ENCODE measurements at regions not wholly inside any gene's neighbourhood (a gene's known extent, or its start where the extent isn't known, plus 50 kb on each side); places are given as distances from the start of the nearest gene placed in this dataset.

- TF ChIP-seq EP300 (IDR thresholded peaks at IDR 0.05) (no peak), POLR2AphosphoS5 (IDR thresholded peaks at IDR 0.05) (no peak), POLR2A (IDR thresholded peaks at IDR 0.05) (no peak)
- TF ChIP-seq, protein P1, sequence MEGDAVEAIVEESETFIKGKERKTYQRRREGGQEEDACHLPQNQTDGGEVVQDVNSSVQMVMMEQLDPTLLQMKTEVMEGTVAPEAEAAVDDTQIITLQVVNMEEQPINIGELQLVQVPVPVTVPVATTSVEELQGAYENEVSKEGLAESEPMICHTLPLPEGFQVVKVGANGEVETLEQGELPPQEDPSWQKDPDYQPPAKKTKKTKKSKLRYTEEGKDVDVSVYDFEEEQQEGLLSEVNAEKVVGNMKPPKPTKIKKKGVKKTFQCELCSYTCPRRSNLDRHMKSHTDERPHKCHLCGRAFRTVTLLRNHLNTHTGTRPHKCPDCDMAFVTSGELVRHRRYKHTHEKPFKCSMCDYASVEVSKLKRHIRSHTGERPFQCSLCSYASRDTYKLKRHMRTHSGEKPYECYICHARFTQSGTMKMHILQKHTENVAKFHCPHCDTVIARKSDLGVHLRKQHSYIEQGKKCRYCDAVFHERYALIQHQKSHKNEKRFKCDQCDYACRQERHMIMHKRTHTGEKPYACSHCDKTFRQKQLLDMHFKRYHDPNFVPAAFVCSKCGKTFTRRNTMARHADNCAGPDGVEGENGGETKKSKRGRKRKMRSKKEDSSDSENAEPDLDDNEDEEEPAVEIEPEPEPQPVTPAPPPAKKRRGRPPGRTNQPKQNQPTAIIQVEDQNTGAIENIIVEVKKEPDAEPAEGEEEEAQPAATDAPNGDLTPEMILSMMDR (IDR thresholded peaks at IDR 0.05) = no peak
- no peak for DNase-seq
- no peak overlapping the region for H3K4me3 ChIP-seq
- H3K36me3 ChIP-seq = no peaks in the 10 kb centered on the region
- H3K27ac ChIP-seq = no peak overlapping the region
- no peaks in the 10 kb centered on the region for H3K27me3 ChIP-seq
- intact Hi-C loops (cut with DNase I; ENCODE audit: low total_unique reads) = no loop called here
- H3K4me1 ChIP-seq = no peaks in the 10 kb centered on the region
- no peaks in the 10 kb centered on the region for H3K9me3 ChIP-seq
These were observed 562.5 kb downstream of the CSNK1G3 start for GRCh38 chr5:124074500-124074899.

GRCh38 chr5:124072570-124072969 is 560.6 kb downstream of the CSNK1G3 start:
- no peak for TF ChIP-seq POLR2AphosphoS5 (IDR thresholded peaks at IDR 0.05)
- TF ChIP-seq, protein P1 (IDR thresholded peaks at IDR 0.05) = no peak
- TF ChIP-seq POLR2A (IDR thresholded peaks at IDR 0.05) = no peak
- TF ChIP-seq EP300 (IDR thresholded peaks at IDR 0.05) = no peak
- no peaks in the 10 kb centered on the region for H3K27me3 ChIP-seq
- H3K36me3 ChIP-seq = no peaks in the 10 kb centered on the region
- H3K4me1 ChIP-seq = no peaks in the 10 kb centered on the region
- no peak for DNase-seq
- no peak overlapping the region for H3K4me3 ChIP-seq
- intact Hi-C loops (cut with DNase I; ENCODE audit: low total_unique reads) = no loop called here
- no peak overlapping the region for H3K27ac ChIP-seq
- no peaks in the 10 kb centered on the region for H3K9me3 ChIP-seq

GRCh38 chr5:124071039-124071438 is 559.1 kb downstream of the CSNK1G3 start:
- Histone ChIP-seq H3K4me3 (no peak overlapping the region), H3K27me3 (no peaks in the 10 kb centered on the region), H3K36me3 (no peaks in the 10 kb centered on the region), H3K27ac (no peak overlapping the region), H3K9me3 (no peaks in the 10 kb centered on the region), H3K4me1 (no peaks in the 10 kb centered on the region)
- WGBS, 5 donors = 21 to 50% (median 40%) methylated on average over 4 of the region's 4 CpGs
- intact Hi-C loops (cut with DNase I; ENCODE audit: low total_unique reads) = no loop called here
- no peak for DNase-seq
- TF ChIP-seq POLR2AphosphoS5 (IDR thresholded peaks at IDR 0.05) (no peak), POLR2A (IDR thresholded peaks at IDR 0.05) (no peak), EP300 (IDR thresholded peaks at IDR 0.05) (no peak)
- TF ChIP-seq, protein P1 (IDR thresholded peaks at IDR 0.05) = no peak

GRCh38 chr5:124065508-124065907 is 553.5 kb downstream of the CSNK1G3 start:
- Histone ChIP-seq H3K4me3 (no peak overlapping the region), H3K9me3 (no peaks in the 10 kb centered on the region), H3K36me3 (no peaks in the 10 kb centered on the region), H3K27me3 (no peaks in the 10 kb centered on the region), H3K4me1 (peaks cover 11 to 17% (median 13%) of the 10 kb centered on the region in 4 donors), H3K27ac (no peak overlapping the region)
- intact Hi-C loops (cut with DNase I; ENCODE audit: low total_unique reads) = no loop called here
- no peak for DNase-seq
- TF ChIP-seq EP300 (IDR thresholded peaks at IDR 0.05) = no peak
- TF ChIP-seq, protein P1 (IDR thresholded peaks at IDR 0.05) = no peak
- no peak for TF ChIP-seq POLR2A (IDR thresholded peaks at IDR 0.05)
- TF ChIP-seq POLR2AphosphoS5 (IDR thresholded peaks at IDR 0.05) = no peak
- WGBS, 5 donors = 83 to 98% (median 91%) methylated on average over 2 of the region's 2 CpGs

Data from stomach (tissue), 8 donors.